K562 (cell line): ENCODE measurements at regions not wholly inside any gene's neighbourhood (a gene's known extent, or its start where the extent isn't known, plus 50 kb on each side); places are given as distances from the start of the nearest gene placed in this dataset.

Experiments
- ATAC-seq: fragments of 200-7000 bp; cut with Tn5 transposase; 3 replicates; pipeline ENCODE4 v1.9.1; 2020; ENCODE audit warnings: moderate library complexity
- BruUV-seq: library from RNA; stranded (reverse); fragments of 400-500 nt; replicated peaks from 2 replicates; lab custom pipeline; 2021; lab: Mats Ljungman, UMichigan
- CTCF ChIA-PET: fragments of 300-600 bp; formaldehyde crosslinking; extraction: SDS; loops from one replicate; lab custom pipeline; 2021; ENCODE audit warnings: low intra/inter-chr PET ratio; lab: Yijun Ruan, JAX
- POLR2A ChIA-PET: fragments of 300-600, 350-650 bp; sonication (Branson Sonifier 250); formaldehyde crosslinking; extraction: SDS; loops from one replicate; lab custom pipeline; 2021; ENCODE audit warnings: antibody characterized with exemption, inconsistent platforms; lab: Yijun Ruan, JAX
- DNase-seq, 4 experiments: peaks; one replicate each; pipeline versions ENCODE4 v3.0.0 to v3.0.0-alpha.2; 2011 to 2018; ENCODE audit warnings: low spot score in 3 of 4, mixed read lengths in 3 of 4; ENCODE audit errors: extremely low read depth in 1 of 4
- FAIRE-seq: peaks from 2 replicates; lab custom pipeline; 2011; peaks lifted over from hg19 to GRCh38; lab: Jason Lieb, UNC
- H2AFZ ChIP-seq: 2 replicates; pipeline ENCODE4 v1.6.0; 2011; ENCODE audit warnings: low read depth, low read length, control low read depth, inconsistent platforms
- H3K27ac ChIP-seq: fragments of 200-600 bp; 3 replicates; pipeline ENCODE4 v1.8.0; 2011; ENCODE audit warnings: low read depth, mild to moderate bottlenecking, control low read depth, inconsistent platforms, low read length, moderate library complexity, mixed read lengths; ENCODE audit errors: extremely low read depth
- H3K27me3 ChIP-seq, 2 experiments: fragments of 300-600 bp in 1 of 2; 2 replicates in 1 of 2; 3 replicates in 1 of 2; pipeline versions ENCODE4 v1.6.0 to v1.8.0; 2011; ENCODE audit warnings: inconsistent platforms in 2 of 2, low read length in 2 of 2, mild to moderate bottlenecking in 1 of 2, mixed read lengths in 1 of 2, moderate library complexity in 1 of 2; ENCODE audit not compliant: control insufficient read depth in 2 of 2, insufficient read depth in 2 of 2
- H3K36me3 ChIP-seq: fragments of 300-600 bp; 3 replicates; pipeline ENCODE4 v1.8.0; 2011; ENCODE audit warnings: mild to moderate bottlenecking, low read length, inconsistent platforms; ENCODE audit not compliant: control insufficient read depth, insufficient read depth
- H3K4me1 ChIP-seq, 2 experiments: fragments of 200-600 bp in 1 of 2; replicated peaks in 1 of 2; 2 replicates in 1 of 2; 3 replicates in 1 of 2; pipeline versions ENCODE4 v1.5.1 to v1.8.0; 2011; ENCODE audit warnings: inconsistent platforms in 2 of 2, low read length in 2 of 2, mild to moderate bottlenecking in 1 of 2, mixed read lengths in 1 of 2, moderate library complexity in 1 of 2; ENCODE audit not compliant: control insufficient read depth in 2 of 2, insufficient read depth in 2 of 2
- H3K4me2 ChIP-seq: 2 replicates; pipeline ENCODE4 v1.6.1; 2011; ENCODE audit warnings: low read length, control low read depth, inconsistent platforms, mixed read lengths; ENCODE audit not compliant: insufficient read depth
- H3K4me3 ChIP-seq: fragments of 200-600 bp; sonication (generic), shearing (Covaris generic); 2 replicates; pipeline ENCODE4 v1.5.1; 2016; ENCODE audit warnings: control low read depth, inconsistent platforms
- H3K79me2 ChIP-seq: fragments of 200-600 bp; 3 replicates; pipeline ENCODE4 v1.8.0; 2011; ENCODE audit warnings: low read length, inconsistent platforms; ENCODE audit not compliant: control insufficient read depth, insufficient read depth
- H3K9ac ChIP-seq, 2 experiments: 2 replicates each; pipeline versions ENCODE4 v1.6.0 to v1.6.1; 2011; ENCODE audit warnings: low read depth in 2 of 2, low read length in 2 of 2, control low read depth in 1 of 2, inconsistent platforms in 1 of 2, mild to moderate bottlenecking in 1 of 2, mixed read lengths in 1 of 2; ENCODE audit not compliant: insufficient read depth in 1 of 2
- H3K9me1 ChIP-seq: one replicate; pipeline ENCODE4 v1.6.0; 2011; ENCODE audit warnings: inconsistent platforms, mild to moderate bottlenecking, low read length, moderate library complexity; ENCODE audit not compliant: control insufficient read depth, insufficient read depth
- H3K9me3 ChIP-seq: replicated peaks from 2 replicates; pipeline ENCODE4 v1.5.1; 2011; ENCODE audit warnings: low read depth, low read length, inconsistent platforms; ENCODE audit not compliant: control insufficient read depth, insufficient read depth
- H4K20me1 ChIP-seq: replicated peaks from 2 replicates; pipeline ENCODE4 v1.6.1; 2011; ENCODE audit warnings: low read length, inconsistent platforms, mixed read lengths; ENCODE audit not compliant: control insufficient read depth, insufficient read depth
- ASH1L ChIP-seq: fragments of 450-650 bp; IDR thresholded peaks from 2 replicates; pipeline ENCODE4 v1.6.1; 2018; ENCODE audit warnings: borderline replicate concordance, mild to moderate bottlenecking, low read depth; ENCODE audit not compliant: partially characterized antibody
- HDAC6 ChIP-seq: IDR thresholded peaks from 2 replicates; pipeline ENCODE4 v1.6.1; 2012; ENCODE audit warnings: low read depth, mild to moderate bottlenecking, control low read depth, inconsistent platforms, low read length, moderate library complexity
- HOXB6 ChIP-seq: fragments of 250-450 bp; sonication (Bioruptor Pico); IDR thresholded peaks from 2 replicates; pipeline ENCODE4 v1.5.1; 2022; ENCODE audit warnings: mild to moderate bottlenecking, borderline replicate concordance
- POLR2A ChIP-seq: fragments of 450-650 bp; conservative IDR thresholded peaks from 2 replicates; pipeline ENCODE4 v1.6.1; 2016
- PTRF ChIP-seq: fragments of 450-650 bp; IDR thresholded peaks from 2 replicates; pipeline ENCODE4 v1.6.1; 2016; ENCODE audit warnings: mild to moderate bottlenecking, missing genetic modification characterization, missing compliant biosample characterization
- ZNF23 ChIP-seq: fragments of 250-450 bp; sonication (Bioruptor Pico); IDR thresholded peaks from 2 replicates; pipeline ENCODE4 v1.4.0; 2020; ENCODE audit warnings: mild to moderate bottlenecking
- ZNF431 ChIP-seq: sonication (generic); formaldehyde crosslinking; IDR thresholded peaks from 2 replicates; pipeline ENCODE4 v1.8.0; 2022; ENCODE audit warnings: mild to moderate bottlenecking, missing genetic modification reagents
- WGBS: fragments of 100-300 bp; shearing (Covaris generic); methylation state at CpG from one replicate; pipeline ENCODE4 v1.1.6; 2016; ENCODE audit warnings: low coverage, mixed read lengths; ENCODE audit not compliant: insufficient coverage; ENCODE audit errors: missing lambda C conversion rate; 5-methylcytosine and 5-hydroxymethylcytosine counted together
- in situ Hi-C: fragments of 300-500 bp; cut with MboI; formaldehyde crosslinking; loops from 4 replicates; pipeline ENCODE4 v1.15.0; 2018; ENCODE audit warnings: inconsistent platforms, mixed read lengths
- intact Hi-C: fragments of 100-400 bp; cut with micrococcal nuclease; formaldehyde crosslinking; loops from 2 replicates; pipeline ENCODE4 v1.14.2; 2022
- TF ChIP-seq, protein P1 (sequence below): sonication (generic); formaldehyde crosslinking; IDR thresholded peaks from 2 replicates; pipeline ENCODE4 v1.8.0; 2022; ENCODE audit warnings: missing genetic modification reagents, mild to moderate bottlenecking, moderate library complexity, borderline replicate concordance

DNA sequence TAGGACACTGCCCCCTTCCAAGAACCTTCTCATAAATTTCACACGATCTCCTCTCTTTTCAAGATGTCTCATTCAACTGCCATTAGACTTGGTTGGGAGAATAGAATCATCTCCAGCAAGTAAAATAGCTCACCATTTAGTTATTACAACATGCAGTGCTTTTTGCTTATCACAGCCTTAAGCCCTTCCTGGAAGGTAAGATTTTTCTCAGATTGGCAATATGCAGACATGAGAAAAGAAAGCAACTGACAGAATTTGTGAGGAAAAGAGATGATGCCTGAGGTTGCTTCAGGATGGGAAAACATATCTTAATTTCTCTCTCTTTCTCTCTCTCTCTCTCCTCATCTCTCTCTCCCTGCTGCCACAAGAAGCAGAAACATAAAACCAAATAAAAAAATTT lies 855.1 kb upstream of the ACVR2A start:
- no peaks in the 10 kb centered on the region for H4K20me1 ChIP-seq
- no peak overlapping the region for H3K4me3 ChIP-seq
- no peaks in the 10 kb centered on the region for H3K9me3 ChIP-seq
- H3K27ac ChIP-seq = no peak overlapping the region
- in situ Hi-C loops = no loop called here
- FAIRE-seq (no peak), DNase-seq (no peak), ATAC-seq (no peak)
- H3K9me1 ChIP-seq = no peaks in the 10 kb centered on the region
- no peaks in the 10 kb centered on the region for H3K4me1 ChIP-seq
- ChIA-PET CTCF (no interaction called here), POLR2A (no interaction called here)
- intact Hi-C loops = no loop called here
- no peaks in the 10 kb centered on the region for H3K36me3 ChIP-seq
- TF ChIP-seq HDAC6 = no peak
- TF ChIP-seq, protein P1, sequence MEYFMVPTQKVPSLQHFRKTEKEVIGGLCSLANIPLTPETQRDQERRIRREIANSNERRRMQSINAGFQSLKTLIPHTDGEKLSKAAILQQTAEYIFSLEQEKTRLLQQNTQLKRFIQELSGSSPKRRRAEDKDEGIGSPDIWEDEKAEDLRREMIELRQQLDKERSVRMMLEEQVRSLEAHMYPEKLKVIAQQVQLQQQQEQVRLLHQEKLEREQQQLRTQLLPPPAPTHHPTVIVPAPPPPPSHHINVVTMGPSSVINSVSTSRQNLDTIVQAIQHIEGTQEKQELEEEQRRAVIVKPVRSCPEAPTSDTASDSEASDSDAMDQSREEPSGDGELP (CRISPR knock-in tag) = no peak
- no peak for TF ChIP-seq ZNF431
- TF ChIP-seq PTRF = no peak
- no peak for TF ChIP-seq POLR2A
- TF ChIP-seq ASH1L = no peak
- no peak for TF ChIP-seq HOXB6 (CRISPR knock-in tag)
- no peak for TF ChIP-seq ZNF23 (CRISPR knock-in tag)
- no peak overlapping the region for H2AFZ ChIP-seq
- no TSS peak for BruUV-seq
- no peak overlapping the region for H3K9ac ChIP-seq
- H3K4me2 ChIP-seq = no peak overlapping the region
- 0% methylated on average over 1 of the region's 1 CpG for WGBS
- H3K27me3 ChIP-seq = no peaks in the 10 kb centered on the region
- H3K79me2 ChIP-seq = no peaks in the 10 kb centered on the region
